ENCODE measurements at regions not wholly inside any gene's neighbourhood (a gene's known extent, or its start where the extent isn't known, plus 50 kb on each side); places are given as distances from the start of the nearest gene placed in this dataset.

GRCh38 chr10:123424537-123424936 lies 241.6 kb upstream of the GPR26 start:
- Mint-ChIP-seq H3K4me1 (no peaks in the 10 kb centered on the region), H3K27me3 (peaks cover 0 to 52% (median 35%) of the 10 kb centered on the region in 5 donors), H3K4me3 (no peak overlapping the region), H3K9me3 (peaks cover 0 to 6% (median 0%) of the 10 kb centered on the region in 11 donors), H3K36me3 (peaks cover 0 to 6% (median 0%) of the 10 kb centered on the region in 5 donors), H3K27ac (no peak overlapping the region)
- Histone ChIP-seq H3K4me3 (ENCODE audit: low read length) (no peak overlapping the region), H3K27me3 (ENCODE audit: control insufficient read depth in 2 of 2, insufficient read depth in 2 of 2, low read length in 2 of 2) (no peaks in the 10 kb centered on the region), H3K4me1 (ENCODE audit: control insufficient read depth in 2 of 2, insufficient read depth in 2 of 2, low read length in 2 of 2) (no peaks in the 10 kb centered on the region), H3K9me3 (ENCODE audit: control insufficient read depth in 2 of 3, low read length in 3 of 3) (no peaks in the 10 kb centered on the region), H3K27ac (ENCODE audit: low read depth, low read length) (no peak overlapping the region), H3K36me3 (ENCODE audit: control insufficient read depth in 2 of 3, insufficient read depth in 3 of 3, low read length in 3 of 3) (no peaks in the 10 kb centered on the region)
- intact Hi-C loops (cut with micrococcal nuclease): no loop called here
- no peak for DNase-seq
- ChIA-PET CTCF (no interaction called here), POLR2A (no interaction called here)
- ATAC-seq: no peak

- CTCF ChIA-PET: no interaction called here
- no peak for ATAC-seq
- peaks cover 0 to 44% (median 35%) of the 10 kb centered on the region in 5 donors for H3K27me3 Mint-ChIP-seq
- Histone ChIP-seq H3K36me3 (ENCODE audit: control insufficient read depth in 2 of 3, insufficient read depth in 3 of 3, low read length in 3 of 3) (no peaks in the 10 kb centered on the region), H3K4me3 (ENCODE audit: low read length) (no peak overlapping the region), H3K27me3 (ENCODE audit: control insufficient read depth in 2 of 2, insufficient read depth in 2 of 2, low read length in 2 of 2) (no peaks in the 10 kb centered on the region), H3K9me3 (ENCODE audit: control insufficient read depth in 2 of 3, low read length in 3 of 3) (no peaks in the 10 kb centered on the region), H3K4me1 (ENCODE audit: control insufficient read depth in 2 of 2, insufficient read depth in 2 of 2, low read length in 2 of 2) (no peaks in the 10 kb centered on the region), H3K27ac (ENCODE audit: low read depth, low read length) (no peak overlapping the region)
- H3K9me3 Mint-ChIP-seq: peaks cover 0 to 6% (median 0%) of the 10 kb centered on the region in 11 donors
- POLR2A ChIA-PET: no interaction called here
- intact Hi-C loops (cut with micrococcal nuclease): no loop called here
- H3K36me3 Mint-ChIP-seq: peaks cover 0 to 6% (median 0%) of the 10 kb centered on the region in 5 donors
- H3K27ac Mint-ChIP-seq: no peak overlapping the region
- no peak overlapping the region for H3K4me3 Mint-ChIP-seq
- no peaks in the 10 kb centered on the region for H3K4me1 Mint-ChIP-seq
- DNase-seq: no peak
Observed at GRCh38 chr10:123425680-123426079, 240.5 kb upstream of the GPR26 start.

- CTCF ChIA-PET: no interaction called here
Observed at GRCh38 chr10:123427165-123427786, 238.9 kb upstream of the GPR26 start.

GRCh38 chr10:123428391-123428790 lies 237.8 kb upstream of the GPR26 start:
- Mint-ChIP-seq H3K4me1 (no peaks in the 10 kb centered on the region), H3K27ac (no peak overlapping the region), H3K36me3 (peaks cover 0 to under 1% (median 0%) of the 10 kb centered on the region in 5 donors), H3K9me3 (peaks cover 0 to 7% (median 0%) of the 10 kb centered on the region in 11 donors), H3K4me3 (no peak overlapping the region), H3K27me3 (peaks cover 0 to 39% (median 36%) of the 10 kb centered on the region in 5 donors)
- intact Hi-C loops (cut with micrococcal nuclease): no loop called here
- no peaks in the 10 kb centered on the region for H3K27me3 ChIP-seq (ENCODE audit: control insufficient read depth in 2 of 2, insufficient read depth in 2 of 2, low read length in 2 of 2)
- DNase-seq (no peak), ATAC-seq (no peak)
- CTCF ChIA-PET: no interaction called here
- POLR2A ChIA-PET: no interaction called here
- H3K4me3 ChIP-seq (ENCODE audit: low read length): no peak overlapping the region
- H3K4me1 ChIP-seq (ENCODE audit: control insufficient read depth in 2 of 2, insufficient read depth in 2 of 2, low read length in 2 of 2): no peaks in the 10 kb centered on the region
- no peak overlapping the region for H3K27ac ChIP-seq (ENCODE audit: low read depth, low read length)
- H3K9me3 ChIP-seq (ENCODE audit: control insufficient read depth in 2 of 3, low read length in 3 of 3): no peaks in the 10 kb centered on the region
- no peaks in the 10 kb centered on the region for H3K36me3 ChIP-seq (ENCODE audit: control insufficient read depth in 2 of 3, insufficient read depth in 3 of 3, low read length in 3 of 3)

More at GRCh38 chr10:123427165-123427786, 238.9 kb upstream of the GPR26 start:
- DNase-seq (no peak), ATAC-seq (no peak)
- no peaks in the 10 kb centered on the region for H3K4me1 Mint-ChIP-seq
- no peak overlapping the region for H3K27ac Mint-ChIP-seq
- H3K27ac ChIP-seq (ENCODE audit: low read depth, low read length): no peak overlapping the region
- peaks cover 0 to 44% (median 35%) of the 10 kb centered on the region in 5 donors for H3K27me3 Mint-ChIP-seq
- peaks cover 0 to 6% (median 0%) of the 10 kb centered on the region in 5 donors for H3K36me3 Mint-ChIP-seq
- H3K9me3 Mint-ChIP-seq: peaks cover 0 to 7% (median 0%) of the 10 kb centered on the region in 11 donors
- no peaks in the 10 kb centered on the region for H3K4me1 ChIP-seq (ENCODE audit: control insufficient read depth in 2 of 2, insufficient read depth in 2 of 2, low read length in 2 of 2)
- no peak overlapping the region for H3K4me3 ChIP-seq (ENCODE audit: low read length)
- no peaks in the 10 kb centered on the region for H3K9me3 ChIP-seq (ENCODE audit: control insufficient read depth in 2 of 3, low read length in 3 of 3)
- intact Hi-C loops (cut with micrococcal nuclease): no loop called here
- H3K4me3 Mint-ChIP-seq: no peak overlapping the region
- POLR2A ChIA-PET: no interaction called here
- no peaks in the 10 kb centered on the region for H3K27me3 ChIP-seq (ENCODE audit: control insufficient read depth in 2 of 2, insufficient read depth in 2 of 2, low read length in 2 of 2)
- H3K36me3 ChIP-seq (ENCODE audit: control insufficient read depth in 2 of 3, insufficient read depth in 3 of 3, low read length in 3 of 3): no peaks in the 10 kb centered on the region

GRCh38 chr10:123429706-123430221 lies 236.4 kb upstream of the GPR26 start:
- Mint-ChIP-seq H3K27ac (no peak overlapping the region), H3K9me3 (peaks cover 0 to 7% (median 0%) of the 10 kb centered on the region in 11 donors), H3K4me1 (no peaks in the 10 kb centered on the region), H3K4me3 (no peak overlapping the region), H3K36me3 (no peaks in the 10 kb centered on the region), H3K27me3 (peaks cover 0 to 37% (median 27%) of the 10 kb centered on the region in 5 donors)
- intact Hi-C loops (cut with micrococcal nuclease): no loop called here
- POLR2A ChIA-PET: no interaction called here
- Histone ChIP-seq H3K4me3 (ENCODE audit: low read length) (no peak overlapping the region), H3K27ac (ENCODE audit: low read depth, low read length) (no peak overlapping the region), H3K27me3 (ENCODE audit: control insufficient read depth in 2 of 2, insufficient read depth in 2 of 2, low read length in 2 of 2) (no peaks in the 10 kb centered on the region), H3K4me1 (ENCODE audit: control insufficient read depth in 2 of 2, insufficient read depth in 2 of 2, low read length in 2 of 2) (no peaks in the 10 kb centered on the region), H3K36me3 (ENCODE audit: control insufficient read depth in 2 of 3, insufficient read depth in 3 of 3, low read length in 3 of 3) (no peaks in the 10 kb centered on the region), H3K9me3 (ENCODE audit: control insufficient read depth in 2 of 3, low read length in 3 of 3) (no peaks in the 10 kb centered on the region)
- CTCF ChIA-PET: no interaction called here
- ATAC-seq (no peak), DNase-seq (no peak)

GRCh38 chr10:123433539-123433938 lies 232.6 kb upstream of the GPR26 start:
- no peaks in the 10 kb centered on the region for H3K4me1 Mint-ChIP-seq
- no peaks in the 10 kb centered on the region for H3K27me3 ChIP-seq (ENCODE audit: control insufficient read depth in 2 of 2, insufficient read depth in 2 of 2, low read length in 2 of 2)
- POLR2A ChIA-PET: no interaction called here
- ATAC-seq (no peak), DNase-seq (no peak)
- H3K4me3 Mint-ChIP-seq: no peak overlapping the region
- intact Hi-C loops (cut with micrococcal nuclease): no loop called here
- H3K27ac Mint-ChIP-seq: peak overlapping the region in 1 of 9 donors; percentile 63
- H3K9me3 Mint-ChIP-seq: peaks cover 0 to 7% (median 0%) of the 10 kb centered on the region in 11 donors
- H3K4me1 ChIP-seq (ENCODE audit: control insufficient read depth in 2 of 2, insufficient read depth in 2 of 2, low read length in 2 of 2): no peaks in the 10 kb centered on the region
- no peaks in the 10 kb centered on the region for H3K9me3 ChIP-seq (ENCODE audit: control insufficient read depth in 2 of 3, low read length in 3 of 3)
- H3K4me3 ChIP-seq (ENCODE audit: low read length): no peak overlapping the region
- CTCF ChIA-PET: interaction anchor here (0.6 kb wide), 1 partner anchor 10 kb away, joined by 3 read pairs; no protein-coding TSS in a partner anchor
- no peaks in the 10 kb centered on the region for H3K36me3 Mint-ChIP-seq
- H3K27me3 Mint-ChIP-seq: peaks cover 0 to 28% (median 13%) of the 10 kb centered on the region in 5 donors
- H3K36me3 ChIP-seq (ENCODE audit: control insufficient read depth in 2 of 3, insufficient read depth in 3 of 3, low read length in 3 of 3): no peaks in the 10 kb centered on the region
- H3K27ac ChIP-seq (ENCODE audit: low read depth, low read length): no peak overlapping the region

Measured in naive thymus-derived CD4-positive, alpha-beta T cell (primary cell).